Mesenchymal stem cell (in vitro differentiated cells and primary cell): ENCODE measurements at regions not wholly inside any gene's neighbourhood (a gene's known extent, or its start where the extent isn't known, plus 50 kb on each side); places are given as distances from the start of the nearest gene placed in this dataset.

Experiments
- DNase-seq: peaks from one replicate; pipeline ENCODE4 v3.0.0-alpha.2; 2013
- H2AFZ ChIP-seq: one replicate; pipeline ENCODE4 v1.6.1; 2013; ENCODE audit warnings: low read depth, mild to moderate bottlenecking, control low read depth, inconsistent platforms, low read length, moderate library complexity
- H2AK5ac ChIP-seq: 2 replicates; pipeline ENCODE4 v1.6.1; 2013; ENCODE audit warnings: low read length, moderate library complexity, mild to moderate bottlenecking, inconsistent platforms; ENCODE audit not compliant: severe bottlenecking
- H2BK120ac ChIP-seq: one replicate; pipeline ENCODE4 v1.6.1; 2013; ENCODE audit warnings: low read depth, mild to moderate bottlenecking, inconsistent platforms, low read length, moderate library complexity
- H2BK12ac ChIP-seq, 2 experiments: one replicate each; pipeline ENCODE4 v1.6.1; 2013; ENCODE audit warnings: inconsistent platforms in 2 of 2, low read length in 2 of 2, mild to moderate bottlenecking in 2 of 2, moderate library complexity in 2 of 2, control low read depth in 1 of 2
- H2BK15ac ChIP-seq: one replicate; pipeline ENCODE4 v1.6.1; 2013; ENCODE audit warnings: mild to moderate bottlenecking, low read depth, inconsistent platforms; ENCODE audit not compliant: poor library complexity, severe bottlenecking
- H2BK5ac ChIP-seq: 2 replicates; pipeline ENCODE4 v1.6.1; 2013; ENCODE audit warnings: low read depth, mild to moderate bottlenecking, low read length, control low read depth, inconsistent platforms; ENCODE audit not compliant: poor library complexity, severe bottlenecking
- H3K14ac ChIP-seq, 2 experiments: one replicate each; pipeline ENCODE4 v1.6.1; 2013; ENCODE audit warnings: inconsistent platforms in 2 of 2, low read length in 2 of 2, control low read depth in 1 of 2, mild to moderate bottlenecking in 1 of 2, moderate library complexity in 1 of 2
- H3K18ac ChIP-seq, 2 experiments: one replicate each; pipeline ENCODE4 v1.6.1; 2013; ENCODE audit warnings: inconsistent platforms in 2 of 2, low read length in 2 of 2, control low read depth in 1 of 2, low read depth in 1 of 2, mild to moderate bottlenecking in 1 of 2
- H3K23ac ChIP-seq, 2 experiments: one replicate each; pipeline ENCODE4 v1.6.1; 2013; ENCODE audit warnings: inconsistent platforms in 2 of 2, low read length in 2 of 2, mild to moderate bottlenecking in 2 of 2, moderate library complexity in 2 of 2, control low read depth in 1 of 2
- H3K27ac ChIP-seq: 2 replicates; pipeline ENCODE4 v1.5.1; 2013; ENCODE audit warnings: mild to moderate bottlenecking, moderate library complexity, low read length, control low read depth, inconsistent platforms; ENCODE audit not compliant: poor library complexity, severe bottlenecking
- H3K27me3 ChIP-seq, 2 experiments: 2 replicates each; pipeline versions ENCODE4 v1.6.1 to v1.7.0; 2013; ENCODE audit warnings: low read length in 2 of 2, mild to moderate bottlenecking in 2 of 2, moderate library complexity in 2 of 2, control low read depth in 1 of 2, inconsistent platforms in 1 of 2; ENCODE audit not compliant: control insufficient read depth in 1 of 2, insufficient read depth in 1 of 2
- H3K36me3 ChIP-seq, 2 experiments: 2 replicates each; pipeline versions ENCODE4 v1.6.1 to v1.7.0; 2013; ENCODE audit warnings: low read length in 2 of 2, control low read depth in 1 of 2, inconsistent platforms in 1 of 2, low read depth in 1 of 2, mild to moderate bottlenecking in 1 of 2; ENCODE audit not compliant: insufficient read depth in 2 of 2, control insufficient read depth in 1 of 2
- H3K4ac ChIP-seq, 2 experiments: one replicate each; pipeline ENCODE4 v1.6.1; 2013; ENCODE audit warnings: inconsistent platforms in 2 of 2, low read length in 2 of 2, mild to moderate bottlenecking in 2 of 2, moderate library complexity in 2 of 2, control low read depth in 1 of 2, low read depth in 1 of 2
- H3K4me1 ChIP-seq: 2 replicates; pipeline ENCODE4 v1.6.1; 2013; ENCODE audit warnings: low read depth, low read length, control low read depth; ENCODE audit not compliant: control insufficient read depth, insufficient read depth
- H3K4me2 ChIP-seq: 2 replicates; pipeline ENCODE4 v1.6.1; 2013; ENCODE audit warnings: low read length, mild to moderate bottlenecking, inconsistent platforms; ENCODE audit not compliant: poor library complexity, severe bottlenecking
- H3K4me3 ChIP-seq, 2 experiments: 2 replicates each; pipeline versions ENCODE4 v1.5.1 to v1.7.0; 2013; ENCODE audit warnings: low read length in 2 of 2, mild to moderate bottlenecking in 2 of 2, control low read depth in 1 of 2, low read depth in 1 of 2; ENCODE audit not compliant: insufficient read depth in 1 of 2
- H3K79me1 ChIP-seq: replicated peaks from 2 replicates; pipeline ENCODE4 v1.6.1; 2013; ENCODE audit warnings: mild to moderate bottlenecking, control low read depth, low read length, inconsistent platforms; ENCODE audit not compliant: poor library complexity, severe bottlenecking
- H3K9ac ChIP-seq: 2 replicates; pipeline ENCODE4 v1.7.0; 2013; ENCODE audit warnings: mild to moderate bottlenecking, low read length, moderate library complexity
- H3K9me3 ChIP-seq: 2 replicates; pipeline ENCODE4 v1.7.0; 2013; ENCODE audit warnings: mild to moderate bottlenecking, low read length; ENCODE audit not compliant: control insufficient read depth
- H4K8ac ChIP-seq: one replicate; pipeline ENCODE4 v1.6.1; 2013; ENCODE audit warnings: inconsistent platforms, mild to moderate bottlenecking, low read length, moderate library complexity
- H4K91ac ChIP-seq: one replicate; pipeline ENCODE4 v1.6.1; 2013; ENCODE audit warnings: mild to moderate bottlenecking, low read length, inconsistent platforms
- WGBS: methylation state at CpG from one replicate; pipeline ENCODE4 v1.1.7; 2013; ENCODE audit warnings: mixed read lengths; 5-methylcytosine and 5-hydroxymethylcytosine counted together

GRCh38 chr6:145457556-145457955, 277.8 kb downstream of the EPM2A start:
- H3K9me3 ChIP-seq = no peaks in the 10 kb centered on the region

GRCh38 chr6:145468534-145468933, 266.8 kb downstream of the EPM2A start:
- no peak overlapping the region for H4K91ac ChIP-seq
- no peaks in the 10 kb centered on the region for H3K4me1 ChIP-seq
- H3K23ac ChIP-seq = no peak overlapping the region
- no peak overlapping the region for H2AFZ ChIP-seq
- no peak overlapping the region for H3K4ac ChIP-seq
- H3K18ac ChIP-seq = no peak overlapping the region
- no peak overlapping the region for H2AK5ac ChIP-seq
- peaks cover 13% of the 10 kb centered on the region for H3K9me3 ChIP-seq
- no peak overlapping the region for H4K8ac ChIP-seq
- H3K27ac ChIP-seq = no peak overlapping the region
- H3K79me1 ChIP-seq = no peaks in the 10 kb centered on the region
- H3K27me3 ChIP-seq = no peaks in the 10 kb centered on the region
- no peak for DNase-seq
- no peak overlapping the region for H3K14ac ChIP-seq
- H2BK5ac ChIP-seq = no peak overlapping the region
- no peak overlapping the region for H3K4me2 ChIP-seq
- no peak overlapping the region for H3K9ac ChIP-seq
- no peaks in the 10 kb centered on the region for H3K36me3 ChIP-seq
- H3K4me3 ChIP-seq = no peak overlapping the region
- H2BK120ac ChIP-seq = no peak overlapping the region
- no peak overlapping the region for H2BK12ac ChIP-seq
- H2BK15ac ChIP-seq = no peak overlapping the region

More at GRCh38 chr6:145457556-145457955, 277.8 kb downstream of the EPM2A start:
- Histone ChIP-seq H4K8ac (no peak overlapping the region), H3K27me3 (no peaks in the 10 kb centered on the region), H3K4me1 (no peaks in the 10 kb centered on the region), H3K36me3 (no peaks in the 10 kb centered on the region), H3K79me1 (no peaks in the 10 kb centered on the region), H3K14ac (no peak overlapping the region), H3K18ac (no peak overlapping the region), H2BK5ac (no peak overlapping the region), H2BK120ac (no peak overlapping the region), H4K91ac (no peak overlapping the region), H3K23ac (no peak overlapping the region), H2BK12ac (no peak overlapping the region), H3K27ac (no peak overlapping the region), H3K4me2 (no peak overlapping the region), H2AFZ (no peak overlapping the region), H3K4ac (no peak overlapping the region), H3K4me3 (no peak overlapping the region), H2BK15ac (no peak overlapping the region), H2AK5ac (no peak overlapping the region), H3K9ac (no peak overlapping the region)
- DNase-seq = no peak

GRCh38 chr6:145469021-145469420, 266.3 kb downstream of the EPM2A start:
- H3K18ac ChIP-seq = no peak overlapping the region
- H2AK5ac ChIP-seq = no peak overlapping the region
- no peaks in the 10 kb centered on the region for H3K79me1 ChIP-seq
- no peak overlapping the region for H2AFZ ChIP-seq
- no peak overlapping the region for H3K23ac ChIP-seq
- H3K14ac ChIP-seq = no peak overlapping the region
- no peak overlapping the region for H4K91ac ChIP-seq
- no peak overlapping the region for H4K8ac ChIP-seq
- no peak overlapping the region for H3K9ac ChIP-seq
- no peak overlapping the region for H2BK12ac ChIP-seq
- H3K4ac ChIP-seq = no peak overlapping the region
- peaks cover 14% of the 10 kb centered on the region for H3K9me3 ChIP-seq
- no peak overlapping the region for H3K4me2 ChIP-seq
- H3K27me3 ChIP-seq = no peaks in the 10 kb centered on the region
- DNase-seq = no peak
- H3K4me3 ChIP-seq = no peak overlapping the region
- no peak overlapping the region for H2BK120ac ChIP-seq
- no peak overlapping the region for H2BK5ac ChIP-seq
- no peaks in the 10 kb centered on the region for H3K4me1 ChIP-seq
- no peak overlapping the region for H3K27ac ChIP-seq
- H2BK15ac ChIP-seq = no peak overlapping the region
- H3K36me3 ChIP-seq = no peaks in the 10 kb centered on the region

GRCh38 chr6:145475794-145476396, 259.4 kb downstream of the EPM2A start:
- H2BK12ac ChIP-seq = no peak overlapping the region
- H2AFZ ChIP-seq = no peak overlapping the region
- no peak overlapping the region for H3K9ac ChIP-seq
- H3K27me3 ChIP-seq = no peaks in the 10 kb centered on the region
- no peak overlapping the region for H3K18ac ChIP-seq
- H2BK120ac ChIP-seq = no peak overlapping the region
- H3K27ac ChIP-seq = no peak overlapping the region
- H2AK5ac ChIP-seq = no peak overlapping the region
- no peak overlapping the region for H3K14ac ChIP-seq
- no peak overlapping the region for H4K91ac ChIP-seq
- no peak overlapping the region for H4K8ac ChIP-seq
- H2BK15ac ChIP-seq = no peak overlapping the region
- no peaks in the 10 kb centered on the region for H3K36me3 ChIP-seq
- H3K4me1 ChIP-seq = no peaks in the 10 kb centered on the region
- H3K9me3 ChIP-seq = peaks cover 37% of the 10 kb centered on the region
- H3K79me1 ChIP-seq = no peaks in the 10 kb centered on the region
- H2BK5ac ChIP-seq = no peak overlapping the region
- H3K4ac ChIP-seq = no peak overlapping the region
- H3K23ac ChIP-seq = no peak overlapping the region
- no peak overlapping the region for H3K4me2 ChIP-seq
- DNase-seq = no peak
- H3K4me3 ChIP-seq = no peak overlapping the region
- no CpG with 5 or more reads among the region's 1 CpG for WGBS
